Suppressor macrophage treated with lipopolysaccharide for 1 hour (primary cell): ENCODE measurements at regions not wholly inside any gene's neighbourhood (a gene's known extent, or its start where the extent isn't known, plus 50 kb on each side); places are given as distances from the start of the nearest gene placed in this dataset.

Experiments used
- DNase-seq, 3 donors: peaks; one replicate each; pipeline ENCODE4 v3.0.0-alpha.2; 2020 to 2022

DNA sequence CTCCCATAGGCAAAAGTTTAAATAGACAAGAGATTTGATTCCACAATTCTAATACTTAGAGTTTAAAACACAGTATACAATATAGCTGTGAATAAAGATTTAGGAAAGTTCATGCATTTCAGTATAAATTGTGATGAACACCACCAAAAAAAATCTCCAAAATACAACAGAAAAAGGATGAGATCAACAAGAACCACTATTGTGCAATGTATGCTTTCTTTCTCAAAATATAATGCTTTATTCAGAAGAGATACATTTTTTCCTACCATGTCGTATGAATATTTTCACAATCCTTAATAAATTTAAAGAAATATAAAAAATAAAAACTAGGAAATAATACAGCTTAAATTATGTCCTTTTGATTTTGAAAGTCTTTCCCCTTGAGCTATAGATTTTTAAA lies 1309.2 kb downstream of the MRPL39 start:
- DNase-seq: no peak

- peak; percentile 30 to 61 (median 60) for DNase-seq
These were observed 1313.1 kb downstream of the MRPL39 start for GRCh38 chr21:24294171-24294570.

DNA sequence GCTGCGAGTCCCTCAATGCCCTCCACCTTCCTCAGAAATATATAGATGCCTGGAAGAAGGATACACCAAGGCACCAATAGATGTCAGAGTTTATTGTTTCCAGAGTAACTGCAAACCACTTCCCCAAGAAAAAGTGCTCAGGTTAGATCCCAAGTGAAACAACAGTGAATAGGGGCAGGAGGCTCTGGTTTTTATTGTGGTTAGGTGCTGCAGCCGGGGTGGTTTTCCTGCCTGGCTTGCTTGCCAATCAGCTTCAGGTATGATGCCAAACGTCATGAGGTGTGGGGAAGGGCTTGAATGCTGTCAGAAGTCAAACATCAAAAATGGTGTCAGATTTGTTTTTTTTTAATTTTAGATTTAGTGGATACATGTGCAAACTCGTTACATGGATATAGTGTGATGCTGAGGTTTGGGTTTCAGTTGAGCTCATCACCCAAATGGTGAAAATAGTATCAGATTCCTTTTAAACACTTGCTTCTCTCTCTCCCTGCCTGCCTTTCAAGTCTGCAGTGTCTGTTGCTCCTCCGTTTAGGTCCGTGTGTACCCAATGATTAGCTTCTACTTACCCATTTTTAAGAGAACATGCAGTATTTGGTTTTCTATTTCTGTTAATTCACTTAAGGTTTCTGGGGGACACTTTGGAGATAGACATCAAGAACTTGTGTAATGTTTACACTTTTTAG lies 1317.0 kb downstream of the MRPL39 start:
- no peak for DNase-seq

DNA sequence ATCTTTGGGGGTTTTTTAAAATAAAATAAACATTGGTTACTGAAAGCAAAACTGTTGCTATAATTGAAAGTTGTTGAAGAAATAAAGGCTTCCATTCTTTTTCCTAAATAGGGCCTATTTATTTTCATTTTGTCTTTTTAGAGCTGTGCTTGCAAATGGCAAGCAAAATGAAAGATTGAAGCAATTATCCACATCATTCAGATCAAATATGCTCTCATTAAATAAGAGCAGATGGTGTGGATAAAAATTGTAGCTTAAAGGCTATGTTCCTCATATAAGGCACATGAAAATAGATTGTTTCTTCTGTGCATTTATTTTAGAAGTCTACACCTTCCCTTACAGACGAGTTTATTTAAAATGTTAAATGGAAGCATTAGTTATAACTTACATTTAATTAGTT lies 1317.7 kb downstream of the MRPL39 start:
- no peak for DNase-seq

- DNase-seq: no peak
These were observed 1326.7 kb downstream of the MRPL39 start for GRCh38 chr21:24280596-24280995.

- no peak for DNase-seq
These were observed 1328.6 kb downstream of the MRPL39 start for GRCh38 chr21:24278711-24279110.

GRCh38 chr21:24276204-24276603 lies 1331.1 kb downstream of the MRPL39 start:
- DNase-seq: no peak

DNA sequence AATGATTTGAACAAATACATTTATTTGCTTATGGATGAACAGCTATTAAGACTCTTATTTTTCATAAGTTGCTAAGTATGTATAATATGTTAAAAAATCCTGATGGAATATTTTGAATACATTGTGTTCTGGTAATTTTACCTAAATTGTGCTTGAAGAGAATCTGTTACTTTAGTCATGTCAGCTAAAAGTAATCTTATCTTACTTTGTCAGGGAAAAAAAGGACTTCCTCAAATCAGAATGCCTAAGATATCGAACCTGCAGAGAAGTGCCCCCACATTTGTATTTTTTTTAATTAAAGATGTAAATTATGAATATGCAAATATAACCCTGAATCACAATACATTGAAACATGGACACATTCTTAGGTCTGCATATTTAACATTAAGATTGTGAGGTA lies 1331.7 kb downstream of the MRPL39 start:
- DNase-seq: no peak

- no peak for DNase-seq
These were observed 1334.8 kb downstream of the MRPL39 start for GRCh38 chr21:24272521-24272938.

DNA sequence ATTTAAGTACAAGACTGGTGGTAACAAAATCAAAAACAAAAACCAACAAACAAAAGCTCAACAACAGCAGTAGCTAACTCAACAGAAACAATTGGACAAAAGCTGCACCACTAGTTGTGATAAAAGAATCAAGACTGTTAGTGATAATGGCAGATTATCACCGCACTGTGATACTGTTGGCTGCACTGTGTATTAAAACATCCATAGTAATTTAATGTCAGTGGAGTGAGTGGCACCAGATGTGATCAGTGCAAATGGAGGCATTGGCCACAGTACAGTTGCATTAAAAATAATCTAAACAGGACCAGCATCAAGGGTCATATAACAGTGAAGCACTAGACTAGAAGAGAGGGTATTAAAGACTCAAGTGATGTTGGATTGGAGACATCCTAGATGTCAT lies 1341.3 kb downstream of the MRPL39 start:
- DNase-seq: no peak

DNA sequence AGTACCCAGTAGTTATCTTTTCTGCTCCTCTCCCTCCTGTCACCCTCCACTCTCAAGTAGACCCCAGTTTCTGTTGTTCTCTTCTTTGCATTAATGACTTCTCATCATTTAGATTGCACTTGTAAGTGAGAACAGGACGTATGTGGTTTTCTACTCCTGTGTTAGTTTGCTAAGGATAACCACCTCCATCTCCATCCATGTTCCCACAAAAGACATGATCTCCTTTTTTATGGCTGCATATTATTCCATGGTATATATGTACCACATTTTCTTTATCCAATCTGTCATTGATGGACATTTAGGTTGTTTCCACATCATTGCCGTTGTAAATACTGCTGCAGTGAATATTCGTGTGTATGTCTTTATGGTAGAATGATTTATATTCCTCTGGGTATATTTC lies 1346.5 kb downstream of the MRPL39 start:
- no peak for DNase-seq

DNA sequence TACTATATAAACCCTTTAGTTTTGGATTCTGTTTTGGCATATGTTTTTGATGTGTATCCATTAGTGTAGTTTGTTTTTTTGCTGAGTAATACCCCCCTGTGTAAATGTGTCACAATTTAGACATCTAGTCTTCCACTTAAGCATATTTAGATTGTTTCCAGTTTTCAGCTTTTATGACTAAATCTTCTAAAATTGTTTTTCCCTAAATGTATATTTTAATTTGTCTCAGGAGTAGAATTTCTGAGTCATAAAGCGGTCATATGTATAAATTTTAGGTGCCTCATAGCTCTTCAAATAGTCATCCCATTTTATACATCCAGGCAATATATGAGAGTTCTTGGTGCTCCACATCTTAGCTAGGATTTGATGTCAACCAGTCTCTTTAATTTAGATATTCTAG lies 1348.0 kb downstream of the MRPL39 start:
- no peak for DNase-seq

DNA sequence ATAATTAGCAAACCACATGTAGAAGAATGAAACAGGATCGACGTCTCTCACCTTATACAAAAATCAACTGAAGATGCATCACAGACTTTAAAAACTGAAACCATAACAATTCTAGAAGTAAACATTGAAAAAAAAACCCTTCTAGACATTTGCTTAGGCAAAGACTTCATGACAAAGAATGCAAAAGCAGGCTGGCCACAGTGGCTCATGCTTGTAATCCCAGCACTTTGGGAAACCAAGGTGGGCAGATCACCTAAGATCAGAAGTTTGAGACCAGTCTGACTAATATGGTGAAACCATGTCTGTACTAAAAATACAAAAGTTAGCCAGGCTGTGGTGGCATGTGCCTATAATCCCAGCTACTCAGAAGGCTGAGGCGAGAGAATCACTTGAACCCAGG lies 1351.7 kb downstream of the MRPL39 start:
- DNase-seq: no peak

DNA sequence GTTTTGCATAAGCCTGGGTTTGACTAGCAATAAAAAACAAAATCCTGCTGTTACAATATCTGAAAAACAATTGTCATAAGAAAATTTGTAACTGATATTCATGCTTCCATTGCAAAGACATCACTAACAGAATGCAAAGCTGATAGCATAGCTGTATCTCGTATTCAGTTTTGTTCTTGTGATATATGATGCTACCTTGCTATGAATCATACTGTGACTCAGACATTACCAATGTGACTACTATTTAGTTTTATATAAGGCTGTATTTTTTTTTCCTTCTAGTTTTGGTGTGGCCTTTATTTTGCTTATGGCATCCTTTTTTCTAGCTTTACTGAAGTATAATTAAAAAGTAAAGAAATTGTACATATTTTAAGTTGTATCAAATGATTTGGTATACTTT lies 1381.8 kb downstream of the MRPL39 start:
- DNase-seq: peak in 1 of 3 donors; percentile 6

DNA sequence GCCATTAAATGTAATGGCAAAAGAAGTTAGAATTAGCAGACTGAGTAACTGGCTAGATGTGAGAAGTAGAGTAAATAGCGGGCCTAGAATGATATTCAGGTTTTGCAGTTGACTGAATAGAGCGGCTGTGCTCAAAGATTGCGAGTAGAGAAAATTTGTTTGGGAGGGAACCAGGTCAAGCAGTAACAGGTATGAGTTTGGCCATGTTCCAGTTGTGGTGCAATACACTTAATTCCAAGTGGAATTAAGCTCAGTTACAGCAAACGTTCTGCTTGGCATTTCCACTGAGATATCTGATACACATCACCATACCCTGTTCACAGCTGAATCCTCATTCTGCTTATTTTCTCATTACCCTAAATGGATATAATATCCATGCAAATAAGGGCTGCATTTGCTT lies 1382.9 kb downstream of the MRPL39 start:
- DNase-seq: no peak

DNA sequence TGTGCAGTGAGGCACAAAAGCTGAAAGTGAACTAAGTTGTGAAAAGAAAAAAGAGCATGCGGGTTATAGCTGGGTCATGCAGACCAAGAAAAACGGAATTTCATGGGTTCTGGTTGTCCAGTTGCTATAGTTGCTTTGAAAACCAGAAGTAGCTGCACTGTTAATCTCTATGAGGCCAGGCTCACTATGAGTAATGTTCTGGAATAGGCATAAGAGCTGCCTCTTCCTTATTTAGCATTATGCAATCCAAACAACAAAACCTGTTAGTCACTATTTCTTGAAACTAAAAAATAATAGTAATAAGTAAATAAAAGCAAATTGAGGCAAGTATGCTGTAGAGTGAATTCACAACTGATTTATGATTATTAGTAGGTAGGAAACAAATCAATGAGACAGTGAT lies 1383.7 kb downstream of the MRPL39 start:
- DNase-seq: peak; percentile 1 to 30 (median 22)

GRCh38 chr21:24222676-24223075 lies 1384.6 kb downstream of the MRPL39 start:
- no peak for DNase-seq

DNA sequence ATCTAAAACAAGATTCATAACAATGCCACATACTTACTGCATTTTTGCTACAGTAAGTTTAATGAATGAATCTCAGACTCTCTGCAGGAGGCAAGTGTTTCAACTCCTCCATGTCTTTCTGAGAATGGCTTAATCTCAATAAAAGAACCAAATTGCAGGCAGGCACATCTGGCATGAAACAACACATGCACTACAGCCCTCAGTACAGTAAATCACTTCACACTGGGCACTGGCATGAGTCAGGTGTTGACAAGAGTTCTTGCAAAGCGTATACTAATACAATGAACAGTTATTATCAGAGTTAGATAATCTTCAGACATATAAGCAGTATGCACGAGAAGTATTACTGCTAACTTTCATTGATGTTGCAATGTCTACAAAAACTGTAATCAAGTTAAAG lies 1386.8 kb downstream of the MRPL39 start:
- no peak for DNase-seq

- DNase-seq: no peak
These were observed 1390.1 kb downstream of the MRPL39 start for GRCh38 chr21:24217151-24217550.

DNA sequence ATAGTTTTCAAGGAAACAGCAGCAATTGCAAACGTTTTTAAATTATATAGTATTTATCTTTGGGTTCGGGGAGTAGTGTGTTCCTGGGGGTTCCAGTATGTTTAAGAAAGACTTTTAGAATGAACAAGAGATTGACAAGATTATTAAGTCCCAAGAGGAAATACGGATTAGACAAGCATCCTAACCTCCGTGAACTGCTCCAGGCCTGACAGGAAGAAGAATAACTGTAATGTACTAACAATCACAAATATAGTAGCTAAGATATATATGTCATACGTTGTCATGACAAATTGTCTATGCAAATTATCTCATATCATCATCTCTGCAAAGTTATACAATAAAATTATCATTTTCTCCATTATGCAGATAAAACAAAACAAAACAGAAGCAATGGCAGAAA lies 1397.2 kb downstream of the MRPL39 start:
- no peak for DNase-seq

DNA sequence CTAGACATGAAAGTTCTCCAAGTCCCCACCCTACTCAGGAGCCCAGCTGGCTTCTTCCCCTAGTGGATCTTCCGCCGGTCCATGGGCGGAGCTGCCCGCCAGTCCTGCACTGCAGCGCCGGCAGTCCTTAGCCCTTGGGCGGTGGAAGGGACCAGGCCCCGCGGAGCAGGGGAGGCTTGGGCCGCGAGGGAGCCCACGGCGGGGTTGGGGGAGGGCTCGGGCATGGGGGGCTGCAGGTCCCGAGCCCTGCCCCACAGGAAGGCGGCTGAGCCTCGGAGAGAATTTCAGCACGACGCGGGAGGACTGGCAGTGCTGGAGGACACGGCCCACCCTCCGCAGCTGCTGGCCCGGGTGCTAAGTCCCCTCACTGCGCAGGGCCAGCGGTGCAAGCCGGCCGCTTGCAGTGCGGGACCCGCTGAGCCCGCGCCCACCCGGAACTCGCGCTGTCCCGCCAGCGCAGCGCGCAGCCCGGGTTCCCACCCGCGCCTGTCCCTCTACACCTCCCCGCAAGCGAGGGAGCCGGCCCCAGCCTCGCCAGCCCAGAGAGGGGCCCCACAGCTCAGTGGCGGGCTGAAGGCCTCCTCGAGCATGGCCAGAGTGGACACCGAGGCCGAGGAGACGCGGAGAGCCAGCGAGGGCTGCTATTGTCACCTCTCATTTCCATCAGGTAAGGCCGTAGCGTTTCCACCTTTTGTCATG lies 1398.6 kb downstream of the MRPL39 start:
- no peak for DNase-seq

DNA sequence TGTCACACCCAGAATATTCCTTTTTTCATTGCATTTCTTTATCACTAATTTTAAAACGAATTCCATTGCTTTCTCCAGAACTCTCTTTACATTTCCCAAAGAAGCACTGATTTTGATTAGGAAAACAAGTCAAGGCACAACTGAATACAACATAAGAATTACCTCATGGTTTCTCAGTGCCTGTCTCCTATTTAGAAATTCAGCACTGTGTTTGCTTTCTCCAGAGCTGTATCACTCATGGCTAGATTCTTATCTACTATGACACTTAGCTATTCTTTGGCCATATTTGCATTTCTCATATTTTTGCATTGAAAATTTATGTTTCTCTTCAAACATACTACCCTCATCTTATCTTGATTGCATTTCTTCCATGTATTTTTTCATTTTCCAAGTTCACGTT lies 1402.0 kb downstream of the MRPL39 start:
- DNase-seq: no peak

DNA sequence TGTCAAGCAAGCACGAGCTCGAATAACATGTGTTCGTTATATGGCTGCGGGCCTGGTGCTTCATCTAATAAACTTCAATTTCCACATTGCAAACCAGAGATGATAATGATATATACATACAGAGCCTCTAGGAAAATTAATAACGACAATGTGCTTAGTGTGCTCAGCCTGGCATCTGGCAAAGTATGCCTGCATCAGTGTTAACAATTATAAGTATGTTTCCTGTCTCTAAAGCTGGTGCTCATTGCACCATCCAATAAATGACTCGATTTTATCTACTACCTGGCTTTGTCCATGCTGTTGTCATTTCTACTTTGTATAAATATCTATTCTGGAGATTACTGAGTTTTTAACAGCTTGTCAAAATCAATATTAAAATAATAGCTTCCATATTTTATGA lies 1402.6 kb downstream of the MRPL39 start:
- DNase-seq: no peak

- no peak for DNase-seq
These were observed 1407.2 kb downstream of the MRPL39 start for GRCh38 chr21:24200052-24200451.

DNA sequence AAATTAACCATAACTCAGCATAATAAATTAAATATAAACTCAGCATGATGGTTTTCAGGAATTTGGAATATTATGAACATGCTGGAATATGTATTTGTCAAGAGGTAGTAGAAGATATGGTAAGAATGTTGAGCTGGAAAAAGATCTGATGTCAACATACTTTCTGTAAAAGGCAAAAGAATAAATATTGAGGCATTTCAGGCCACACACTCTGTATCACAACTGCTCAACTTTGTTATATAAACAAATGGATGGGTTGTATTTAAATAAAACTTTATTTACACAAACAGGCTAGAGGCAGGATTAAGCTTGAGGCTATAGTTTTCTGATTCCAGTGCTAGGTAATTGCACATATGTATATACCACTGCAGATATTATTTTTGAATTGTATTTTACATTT lies 1409.4 kb downstream of the MRPL39 start:
- DNase-seq: no peak
